Activated naive CD8-positive, alpha-beta T cell (primary cell): ENCODE measurements at regions not wholly inside any gene's neighbourhood (a gene's known extent, or its start where the extent isn't known, plus 50 kb on each side); places are given as distances from the start of the nearest gene placed in this dataset.
"Not testable (repeated sequence)": the region's sequence is repeated elsewhere in the genome, so short reads cannot be mapped to it uniquely, and the experiment has no call there.

Source experiments
- H3K27ac Mint-ChIP-seq: one replicate; pipeline ENCODE4 v1.8.0; 2021; ENCODE audit warnings: mixed read lengths
- H3K27me3 Mint-ChIP-seq: one replicate; pipeline ENCODE4 v1.8.0; 2021; ENCODE audit warnings: mixed read lengths
- H3K36me3 Mint-ChIP-seq: one replicate; pipeline ENCODE4 v1.8.0; 2021; ENCODE audit warnings: mixed read lengths
- H3K4me1 Mint-ChIP-seq: one replicate; pipeline ENCODE4 v1.8.0; 2021; ENCODE audit warnings: low read depth, mixed read lengths
- H3K4me3 Mint-ChIP-seq: one replicate; pipeline ENCODE4 v1.8.0; 2021; ENCODE audit warnings: mild to moderate bottlenecking, mixed read lengths
- H3K9me3 Mint-ChIP-seq: one replicate; pipeline ENCODE4 v1.8.0; 2021; ENCODE audit warnings: low read depth, mixed read lengths

DNA sequence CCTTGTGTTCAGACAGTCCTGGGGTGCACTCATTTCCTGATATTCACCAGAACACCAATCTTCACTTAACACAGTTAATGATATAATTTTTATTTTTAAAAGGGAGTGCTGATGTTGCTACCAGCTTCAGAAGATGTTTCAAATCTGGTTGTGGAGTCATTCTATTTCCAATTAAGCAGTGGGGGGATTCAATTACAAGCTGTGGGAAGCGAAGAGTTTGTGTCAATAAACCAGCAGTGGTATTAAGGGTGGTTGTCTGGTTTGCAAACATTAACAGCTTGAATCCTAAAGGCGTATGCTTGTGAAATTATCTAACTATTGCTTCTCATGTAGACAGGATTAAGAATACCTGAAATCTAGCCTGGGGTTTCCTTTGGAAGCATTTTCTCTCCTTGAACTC lies 1637.5 kb upstream of the GOT2 start:
- no peak overlapping the region for H3K4me3 Mint-ChIP-seq
- H3K27ac Mint-ChIP-seq, result no peak overlapping the region
- H3K9me3 Mint-ChIP-seq, result peaks cover 12% of the 10 kb centered on the region
- H3K4me1 Mint-ChIP-seq, result no peaks in the 10 kb centered on the region
- no peaks in the 10 kb centered on the region for H3K27me3 Mint-ChIP-seq
- no peaks in the 10 kb centered on the region for H3K36me3 Mint-ChIP-seq

DNA sequence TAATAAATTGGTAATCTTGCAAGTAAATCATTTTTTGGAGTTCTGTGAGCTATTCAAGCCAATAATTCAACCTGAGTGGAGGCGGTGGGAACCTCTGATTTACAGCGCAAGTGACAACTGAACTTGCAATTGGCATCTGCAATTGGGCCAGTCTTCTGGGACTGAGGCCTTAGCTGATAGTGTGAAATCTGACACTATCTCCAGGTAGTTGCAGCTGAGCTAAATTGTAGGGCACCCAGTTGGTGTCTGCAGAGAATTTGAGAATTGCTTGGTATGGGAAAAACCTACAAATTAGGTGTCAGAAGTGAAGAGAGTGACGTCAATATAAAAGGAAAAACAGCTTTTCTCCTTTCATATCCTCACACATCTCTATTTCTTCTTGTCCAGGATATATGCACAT lies 1633.6 kb upstream of the GOT2 start:
- H3K27ac Mint-ChIP-seq, result no peak overlapping the region
- peaks cover 3% of the 10 kb centered on the region for H3K9me3 Mint-ChIP-seq
- H3K36me3 Mint-ChIP-seq, result no peaks in the 10 kb centered on the region
- H3K4me1 Mint-ChIP-seq, result no peaks in the 10 kb centered on the region
- no peak overlapping the region for H3K4me3 Mint-ChIP-seq
- no peaks in the 10 kb centered on the region for H3K27me3 Mint-ChIP-seq

DNA sequence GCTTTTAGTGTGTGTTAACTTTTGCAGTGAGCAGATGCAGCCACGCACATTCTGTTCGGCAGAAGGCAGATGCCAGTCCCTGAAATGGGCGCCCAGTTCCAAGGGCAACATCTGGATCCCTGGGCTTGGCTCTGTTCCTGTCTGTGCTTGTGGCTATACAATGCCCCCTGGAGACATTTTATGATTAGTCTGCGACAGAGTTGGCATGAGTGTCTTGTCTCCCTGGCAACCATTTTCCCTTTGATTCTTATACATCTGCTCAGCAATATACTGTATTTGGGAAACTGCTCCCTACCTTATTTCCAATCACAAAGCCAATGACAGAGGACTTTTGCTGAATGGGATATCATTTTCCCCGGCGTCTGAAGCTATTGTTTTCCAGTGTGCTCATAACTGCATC lies 1629.5 kb upstream of the GOT2 start:
- Mint-ChIP-seq H3K27ac (no peak overlapping the region), H3K4me3 (no peak overlapping the region), H3K9me3 (peaks cover 9% of the 10 kb centered on the region), H3K27me3 (no peaks in the 10 kb centered on the region), H3K4me1 (no peaks in the 10 kb centered on the region), H3K36me3 (no peaks in the 10 kb centered on the region)

DNA sequence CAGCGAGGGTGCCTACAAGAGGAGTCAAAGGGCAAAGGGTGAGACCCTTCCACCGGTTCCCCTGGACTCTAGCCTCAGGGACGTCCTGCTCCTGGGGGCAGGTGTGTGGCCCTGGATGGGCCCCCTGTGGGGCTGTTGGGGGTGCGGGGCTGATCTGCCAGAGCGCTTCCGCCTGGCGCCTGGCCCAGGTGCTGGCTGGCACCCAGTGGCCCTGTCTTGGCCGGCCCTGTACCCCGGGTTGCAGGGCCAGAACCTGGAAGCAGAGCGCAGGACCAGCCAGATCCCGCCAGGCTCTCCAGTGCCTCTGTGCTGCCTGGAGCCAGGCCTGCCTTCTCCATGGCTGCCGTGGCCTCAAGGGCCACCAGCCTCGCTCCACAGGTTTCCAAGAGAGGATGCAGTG lies 1625.8 kb upstream of the GOT2 start:
- H3K4me3 Mint-ChIP-seq, H3K36me3 Mint-ChIP-seq, H3K27me3 Mint-ChIP-seq, H3K4me1 Mint-ChIP-seq, H3K9me3 Mint-ChIP-seq, H3K27ac Mint-ChIP-seq: not testable (repeated sequence)

DNA sequence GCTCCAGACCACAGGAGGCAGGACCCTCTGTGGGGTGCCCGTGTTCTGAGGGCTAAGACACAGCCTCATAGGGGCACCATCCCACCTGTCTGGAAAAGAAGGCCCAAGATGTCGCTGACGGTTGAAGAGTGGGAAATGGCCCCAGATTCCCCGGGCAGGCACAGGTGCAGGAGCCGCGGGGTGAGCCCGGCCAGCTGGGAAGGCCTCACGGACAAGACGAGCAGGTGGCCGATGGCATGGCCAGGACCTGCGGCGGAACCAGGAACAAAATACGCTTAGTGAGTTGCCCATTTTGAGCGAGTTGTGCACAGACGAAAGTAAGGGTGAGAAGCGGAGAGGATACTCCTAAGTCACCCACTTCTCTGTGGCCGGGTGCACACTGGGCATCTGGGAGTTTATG lies 1625.3 kb upstream of the GOT2 start:
- H3K27ac Mint-ChIP-seq, H3K4me1 Mint-ChIP-seq, H3K4me3 Mint-ChIP-seq, H3K36me3 Mint-ChIP-seq, H3K9me3 Mint-ChIP-seq, H3K27me3 Mint-ChIP-seq: not testable (repeated sequence)

DNA sequence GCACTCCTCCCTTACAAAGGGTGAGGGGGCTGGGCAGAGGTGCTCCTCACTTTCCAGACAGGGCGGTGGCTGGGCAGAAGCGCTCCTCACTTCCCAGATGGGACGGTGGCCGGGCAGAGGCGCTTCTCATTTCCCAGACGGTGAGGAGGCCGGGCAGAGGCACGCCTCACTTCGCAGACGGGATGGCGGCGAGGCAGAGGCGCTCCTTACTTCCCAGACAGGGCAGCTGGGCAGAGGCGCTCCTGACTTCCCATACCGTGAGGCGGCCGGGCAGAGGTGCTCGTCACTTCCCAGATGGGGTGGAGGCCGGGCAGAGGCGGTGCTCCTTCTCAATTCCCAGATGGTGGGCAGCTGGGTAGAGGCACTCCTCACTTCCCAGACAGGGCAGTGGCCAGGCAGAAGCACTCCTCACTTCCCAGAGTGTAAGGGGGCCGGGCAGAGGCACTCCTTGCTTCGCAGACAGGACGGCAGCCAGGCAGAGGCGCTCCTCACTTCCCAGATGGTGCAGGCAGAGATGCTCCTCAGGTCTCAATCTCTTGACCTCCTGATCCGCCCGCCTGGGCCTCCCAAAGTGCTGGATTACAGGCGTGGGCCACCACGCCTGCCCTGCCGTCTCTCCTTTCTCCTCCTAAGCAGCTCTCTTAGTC lies 1623.9 kb upstream of the GOT2 start:
- H3K9me3 Mint-ChIP-seq, H3K27ac Mint-ChIP-seq, H3K27me3 Mint-ChIP-seq, H3K4me3 Mint-ChIP-seq, H3K4me1 Mint-ChIP-seq, H3K36me3 Mint-ChIP-seq: not testable (repeated sequence)

DNA sequence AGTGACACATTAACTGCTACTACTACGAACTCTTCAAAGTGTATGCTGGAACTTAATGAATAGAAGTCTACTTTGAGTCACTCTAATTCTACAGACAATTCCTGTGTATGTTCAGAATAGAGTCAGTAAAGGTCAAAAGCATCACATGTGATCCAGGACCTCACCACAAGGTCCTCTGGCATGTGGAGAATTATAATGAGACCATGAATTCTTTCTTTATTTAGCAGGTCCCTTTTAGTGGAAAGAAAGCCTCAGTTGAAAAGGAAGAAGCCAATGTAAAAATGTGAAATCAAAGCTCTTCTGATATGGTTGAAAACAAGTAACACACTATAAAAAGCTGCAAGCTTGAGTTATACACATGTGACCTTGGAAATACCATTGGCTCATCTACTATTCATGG lies 1612.1 kb upstream of the GOT2 start:
- no peak overlapping the region for H3K27ac Mint-ChIP-seq
- no peak overlapping the region for H3K4me3 Mint-ChIP-seq
- H3K36me3 Mint-ChIP-seq, result no peaks in the 10 kb centered on the region
- H3K27me3 Mint-ChIP-seq, result no peaks in the 10 kb centered on the region
- no peaks in the 10 kb centered on the region for H3K4me1 Mint-ChIP-seq
- peaks cover 16% of the 10 kb centered on the region for H3K9me3 Mint-ChIP-seq

DNA sequence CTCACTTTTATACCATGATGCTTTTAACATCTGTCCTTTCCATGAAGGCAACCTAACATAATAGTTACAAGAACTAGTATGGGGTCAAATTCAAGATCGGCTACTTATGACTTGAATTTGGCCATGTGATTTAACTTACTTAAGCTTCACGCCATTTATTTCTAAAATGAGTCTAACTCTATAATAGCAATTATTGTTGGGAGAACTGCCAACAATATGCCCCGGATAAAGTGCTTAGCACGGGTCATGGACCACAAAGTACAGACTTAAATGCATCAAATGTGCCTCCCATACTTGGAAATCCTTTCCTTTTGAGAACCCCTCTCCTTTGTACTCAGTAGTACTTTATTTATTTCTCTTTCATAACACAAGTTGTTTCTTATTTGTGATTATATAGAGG lies 1603.6 kb upstream of the GOT2 start:
- no peak overlapping the region for H3K27ac Mint-ChIP-seq
- H3K36me3 Mint-ChIP-seq, result peaks cover 2% of the 10 kb centered on the region
- H3K4me1 Mint-ChIP-seq, result no peaks in the 10 kb centered on the region
- no peak overlapping the region for H3K4me3 Mint-ChIP-seq
- no peaks in the 10 kb centered on the region for H3K27me3 Mint-ChIP-seq
- H3K9me3 Mint-ChIP-seq, result peaks cover 5% of the 10 kb centered on the region

DNA sequence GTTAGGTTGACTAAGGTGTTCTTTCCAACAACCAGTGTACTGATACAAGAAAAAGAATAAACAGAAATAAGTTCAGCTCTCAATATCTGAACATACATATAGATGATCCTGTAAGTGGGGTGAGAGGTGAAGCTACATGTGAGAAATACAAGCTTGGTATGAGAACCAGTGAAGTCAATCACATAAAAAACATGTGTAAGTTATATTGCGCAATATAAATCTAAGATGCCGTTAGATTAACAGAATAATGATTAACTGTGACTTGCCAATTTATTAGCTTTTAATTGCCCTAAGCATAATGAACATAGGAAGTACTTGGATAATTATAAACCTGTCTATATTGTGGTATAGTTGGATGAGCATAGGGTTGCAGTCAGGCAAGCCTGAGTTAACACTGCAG lies 1597.1 kb upstream of the GOT2 start:
- no peak overlapping the region for H3K4me3 Mint-ChIP-seq
- no peaks in the 10 kb centered on the region for H3K27me3 Mint-ChIP-seq
- no peaks in the 10 kb centered on the region for H3K4me1 Mint-ChIP-seq
- H3K36me3 Mint-ChIP-seq, result no peaks in the 10 kb centered on the region
- H3K27ac Mint-ChIP-seq, result no peak overlapping the region
- H3K9me3 Mint-ChIP-seq, result peaks cover 8% of the 10 kb centered on the region

DNA sequence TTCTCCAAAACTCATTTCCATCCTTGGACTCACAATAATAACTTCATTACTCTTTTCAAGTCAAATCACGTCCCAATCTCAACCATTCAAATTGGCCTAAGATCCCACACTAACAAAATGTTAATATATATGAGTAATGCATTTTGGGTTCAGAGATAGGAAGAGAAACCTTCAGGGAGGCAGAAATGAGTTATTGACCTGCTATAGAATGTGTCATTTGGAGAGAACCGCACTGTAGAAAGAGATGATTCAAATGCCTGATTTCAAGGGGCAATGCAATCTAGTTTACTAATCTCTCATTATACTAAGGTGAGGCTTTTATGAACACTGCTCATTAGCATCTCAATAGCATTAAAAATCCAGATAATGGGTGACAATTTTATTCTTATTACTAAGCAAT lies 1595.0 kb upstream of the GOT2 start:
- peaks cover 6% of the 10 kb centered on the region for H3K9me3 Mint-ChIP-seq
- H3K4me1 Mint-ChIP-seq, result no peaks in the 10 kb centered on the region

DNA sequence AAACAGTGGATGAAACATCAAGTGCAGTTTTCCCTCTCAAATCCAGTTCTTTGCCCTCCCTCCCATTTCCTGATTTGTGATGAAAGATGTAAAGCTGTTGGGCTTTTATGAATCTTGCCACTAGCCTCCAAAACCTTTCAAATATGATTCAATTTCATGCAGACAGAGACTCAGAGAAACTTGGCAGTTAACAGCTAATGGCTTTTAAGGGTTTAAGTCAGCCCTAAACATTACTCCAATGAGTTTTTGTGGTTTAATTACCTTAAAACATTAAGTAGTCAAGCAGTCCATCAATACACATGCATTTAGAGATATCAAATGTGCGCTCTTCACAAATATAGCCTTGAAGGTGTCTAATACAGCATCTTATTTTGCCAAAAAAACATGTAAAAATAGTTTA lies 1594.0 kb upstream of the GOT2 start:
- H3K4me1 Mint-ChIP-seq, result no peaks in the 10 kb centered on the region
- H3K4me3 Mint-ChIP-seq, result no peak overlapping the region
- H3K9me3 Mint-ChIP-seq, result peaks cover 10% of the 10 kb centered on the region
- H3K27me3 Mint-ChIP-seq, result no peaks in the 10 kb centered on the region
- no peaks in the 10 kb centered on the region for H3K36me3 Mint-ChIP-seq
- no peak overlapping the region for H3K27ac Mint-ChIP-seq

More for the DNA sequence above, 1595.0 kb upstream of the GOT2 start:
- H3K4me3 Mint-ChIP-seq, result no peak overlapping the region
- no peak overlapping the region for H3K27ac Mint-ChIP-seq
- no peaks in the 10 kb centered on the region for H3K36me3 Mint-ChIP-seq
- H3K27me3 Mint-ChIP-seq, result no peaks in the 10 kb centered on the region

DNA sequence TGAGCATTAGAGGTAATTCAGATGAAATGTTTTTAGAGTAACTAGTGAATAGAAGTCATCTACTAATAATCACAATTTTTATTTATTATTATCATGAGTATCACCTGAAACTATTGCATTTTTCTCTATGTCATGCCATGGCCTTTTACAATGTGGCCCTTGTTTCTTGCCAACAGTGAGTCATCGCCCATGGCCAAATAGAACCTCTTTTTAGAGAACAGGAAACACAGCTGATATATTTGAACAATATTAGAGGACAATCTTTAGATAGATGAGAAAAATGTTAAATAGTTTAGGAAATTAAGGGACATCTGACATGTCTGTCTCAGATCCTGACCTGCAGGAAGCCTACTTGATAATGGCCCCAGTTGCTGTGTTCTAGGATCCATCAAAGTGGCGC lies 1584.4 kb upstream of the GOT2 start:
- Mint-ChIP-seq H3K4me3 (no peak overlapping the region), H3K36me3 (no peaks in the 10 kb centered on the region), H3K27me3 (no peaks in the 10 kb centered on the region), H3K9me3 (peaks cover 37% of the 10 kb centered on the region), H3K27ac (no peak overlapping the region), H3K4me1 (no peaks in the 10 kb centered on the region)

DNA sequence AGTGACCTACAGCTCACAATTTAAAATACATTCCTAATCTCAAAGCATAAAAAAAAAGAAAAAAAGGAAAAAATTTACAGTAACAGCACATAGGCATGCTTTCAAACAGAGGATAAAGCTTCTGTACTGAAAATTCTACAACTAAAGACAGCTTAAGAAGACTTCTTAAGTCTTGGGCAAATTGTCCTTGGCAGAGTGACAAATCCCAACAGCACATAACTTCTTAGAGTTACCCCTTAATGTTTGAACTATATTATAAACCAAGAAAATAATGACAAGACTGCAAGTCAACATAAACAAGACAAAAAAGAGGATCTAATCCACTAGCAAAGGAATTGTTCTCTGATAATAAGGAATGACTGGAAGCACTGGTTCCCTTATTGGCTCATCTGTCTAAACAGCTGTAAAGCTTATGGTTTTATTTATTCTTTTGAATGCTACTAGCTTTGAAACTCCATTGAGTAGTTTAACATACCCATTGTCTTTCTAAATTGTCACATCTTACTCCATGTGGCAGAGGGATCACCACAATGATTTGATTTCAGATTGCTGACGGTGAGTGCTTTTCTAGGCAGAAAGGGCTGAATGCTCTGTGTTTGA lies 1576.8 kb upstream of the GOT2 start:
- no peaks in the 10 kb centered on the region for H3K36me3 Mint-ChIP-seq

DNA sequence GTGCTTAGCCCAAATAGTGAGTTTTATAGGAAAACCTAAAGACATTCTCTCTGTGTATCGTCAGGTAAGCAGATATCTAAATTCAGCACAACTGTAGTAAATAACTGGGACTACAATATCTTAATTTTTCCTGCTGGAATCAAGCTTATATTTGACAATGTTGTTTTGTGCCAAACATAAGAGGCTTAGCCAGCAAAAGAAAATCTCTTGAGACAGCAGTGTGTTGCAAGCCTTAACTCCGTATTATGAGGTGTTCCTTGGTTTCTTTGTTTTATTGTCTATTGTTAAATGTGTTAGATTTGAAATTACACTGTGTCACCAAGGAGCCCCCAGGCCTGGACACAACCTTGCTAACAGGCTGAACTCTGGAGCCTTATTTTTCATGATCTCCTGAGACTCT lies 1570.6 kb upstream of the GOT2 start:
- H3K27ac Mint-ChIP-seq, result no peak overlapping the region
- peaks cover 21% of the 10 kb centered on the region for H3K9me3 Mint-ChIP-seq
- no peaks in the 10 kb centered on the region for H3K4me1 Mint-ChIP-seq
- H3K27me3 Mint-ChIP-seq, result no peaks in the 10 kb centered on the region
- no peak overlapping the region for H3K4me3 Mint-ChIP-seq
- no peaks in the 10 kb centered on the region for H3K36me3 Mint-ChIP-seq

More for the DNA sequence above, 1576.8 kb upstream of the GOT2 start:
- H3K4me3 Mint-ChIP-seq, result no peak overlapping the region
- H3K4me1 Mint-ChIP-seq, result no peaks in the 10 kb centered on the region
- H3K9me3 Mint-ChIP-seq, result peaks cover 21% of the 10 kb centered on the region
- H3K27ac Mint-ChIP-seq, result no peak overlapping the region
- H3K27me3 Mint-ChIP-seq, result no peaks in the 10 kb centered on the region

DNA sequence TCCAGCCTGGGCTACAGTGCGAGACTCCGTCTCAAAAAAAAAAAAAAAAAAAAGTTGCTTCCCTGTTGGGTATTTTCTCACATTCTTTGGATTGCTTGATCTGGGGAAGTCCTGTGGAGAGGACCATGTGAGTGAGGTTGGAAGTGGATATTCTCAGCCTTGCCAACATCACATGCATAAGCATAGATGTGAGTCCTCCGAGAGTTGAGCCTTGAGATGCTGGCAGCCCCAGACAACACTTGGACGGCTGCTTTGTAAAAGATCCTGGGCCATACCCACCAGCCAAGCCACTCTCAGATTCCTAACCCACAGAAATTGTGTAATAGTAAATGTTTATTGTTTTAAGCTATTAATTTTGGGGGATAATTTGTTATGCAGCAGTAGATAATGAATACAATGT lies 1570.0 kb upstream of the GOT2 start:
- Mint-ChIP-seq H3K4me1 (no peaks in the 10 kb centered on the region), H3K9me3 (peaks cover 21% of the 10 kb centered on the region), H3K27ac (no peak overlapping the region), H3K36me3 (no peaks in the 10 kb centered on the region), H3K27me3 (no peaks in the 10 kb centered on the region), H3K4me3 (no peak overlapping the region)

DNA sequence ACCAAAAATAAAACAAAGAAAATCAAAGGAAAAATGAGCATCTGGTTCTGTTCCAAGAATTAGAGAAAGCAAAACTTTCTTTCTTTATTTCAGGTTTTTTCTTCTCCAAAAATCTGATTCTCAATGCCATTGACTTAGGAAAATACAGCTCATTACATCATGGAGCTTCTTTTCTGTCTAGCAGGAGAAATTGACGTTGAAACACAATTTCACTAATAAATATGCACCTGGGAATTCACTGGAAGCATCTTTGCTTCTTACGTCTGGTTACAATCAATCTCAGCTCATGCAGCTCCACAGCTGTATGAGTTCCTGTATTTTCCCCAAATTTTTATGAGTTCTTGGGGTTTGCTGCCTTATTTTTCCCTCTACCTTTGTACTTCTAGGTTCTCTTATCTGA lies 1568.6 kb upstream of the GOT2 start:
- H3K4me1 Mint-ChIP-seq, result no peaks in the 10 kb centered on the region
- H3K36me3 Mint-ChIP-seq, result no peaks in the 10 kb centered on the region
- H3K27me3 Mint-ChIP-seq, result no peaks in the 10 kb centered on the region
- H3K4me3 Mint-ChIP-seq, result no peak overlapping the region
- no peak overlapping the region for H3K27ac Mint-ChIP-seq
- H3K9me3 Mint-ChIP-seq, result peaks cover 18% of the 10 kb centered on the region
